GM23338 (cell line): ENCODE measurements at regions not wholly inside any gene's neighbourhood (a gene's known extent, or its start where the extent isn't known, plus 50 kb on each side); places are given as distances from the start of the nearest gene placed in this dataset.

Experiments used
- ATAC-seq: fragments of 200-7000 bp; cut with Tn5 transposase; 3 replicates; pipeline ENCODE4 v1.9.1; 2020
- DNase-seq: peaks from one replicate; pipeline ENCODE4 v3.0.0-alpha.2; 2015; ENCODE audit warnings: low spot score
- H2AFZ ChIP-seq: fragments of 200-600 bp; sonication (generic); 2 replicates; pipeline ENCODE4 v1.8.0; 2016; ENCODE audit warnings: antibody characterized with exemption, mild to moderate bottlenecking, moderate library complexity
- H3F3A ChIP-seq: fragments of 200-600 bp; sonication (generic); replicated peaks from 2 replicates; pipeline ENCODE4 v1.8.0; 2017; ENCODE audit warnings: antibody characterized with exemption, mixed run types, low read depth
- H3K27ac ChIP-seq: fragments of 200-600 bp; sonication (generic); 2 replicates; pipeline ENCODE4 v1.6.1; 2016; ENCODE audit warnings: low read depth
- H3K27me3 ChIP-seq: fragments of 200-600 bp; sonication (generic); 2 replicates; pipeline ENCODE4 v1.8.0; 2016; ENCODE audit warnings: mild to moderate bottlenecking, mixed run types, moderate library complexity; ENCODE audit not compliant: insufficient read depth
- H3K36me3 ChIP-seq: fragments of 200-600 bp; sonication (generic); 2 replicates; pipeline ENCODE4 v1.8.0; 2016; ENCODE audit warnings: mild to moderate bottlenecking; ENCODE audit not compliant: insufficient read depth
- H3K4me1 ChIP-seq: fragments of 200-600 bp; sonication (generic); 2 replicates; pipeline ENCODE4 v1.8.0; 2016; ENCODE audit warnings: mild to moderate bottlenecking, moderate library complexity; ENCODE audit not compliant: insufficient read depth
- H3K4me2 ChIP-seq: fragments of 200-600 bp; sonication (generic); 2 replicates; pipeline ENCODE4 v1.7.1; 2017; ENCODE audit warnings: mixed run types
- H3K4me3 ChIP-seq: fragments of 200-600 bp; sonication (generic); 2 replicates; pipeline ENCODE4 v1.6.1; 2016; ENCODE audit warnings: mixed run types
- H3K79me2 ChIP-seq: fragments of 200-600 bp; sonication (generic); replicated peaks from 2 replicates; pipeline ENCODE4 v1.8.0; 2017; ENCODE audit warnings: mild to moderate bottlenecking; ENCODE audit not compliant: insufficient read depth
- H3K9me2 ChIP-seq: fragments of 200-600 bp; sonication (generic); 2 replicates; pipeline ENCODE4 v1.8.0; 2017; ENCODE audit not compliant: insufficient read depth
- H4K20me1 ChIP-seq: fragments of 200-600 bp; sonication (generic); replicated peaks from 2 replicates; pipeline ENCODE4 v1.8.0; 2017; ENCODE audit warnings: mild to moderate bottlenecking; ENCODE audit not compliant: insufficient read depth
- H3K27ac Mint-ChIP-seq: 2 replicates; pipeline ENCODE4 v1.8.0; 2020; ENCODE audit warnings: inconsistent platforms, mild to moderate bottlenecking, moderate library complexity, mixed read lengths
- H3K27me3 Mint-ChIP-seq: 3 replicates; pipeline ENCODE4 v1.8.0; 2022; ENCODE audit warnings: low read depth, mild to moderate bottlenecking, moderate library complexity, mixed read lengths, inconsistent platforms; ENCODE audit not compliant: insufficient read depth, poor library complexity
- H3K36me3 Mint-ChIP-seq: 3 replicates; pipeline ENCODE4 v1.8.0; 2021; ENCODE audit warnings: low read depth, mild to moderate bottlenecking, inconsistent platforms, moderate library complexity, mixed read lengths
- H3K4me1 Mint-ChIP-seq: 3 replicates; pipeline ENCODE4 v1.8.0; 2020; ENCODE audit warnings: mild to moderate bottlenecking, inconsistent platforms, mixed read lengths
- H3K4me3 Mint-ChIP-seq: 3 replicates; pipeline ENCODE4 v1.8.0; 2021; ENCODE audit warnings: moderate library complexity, mild to moderate bottlenecking, inconsistent platforms, mixed read lengths
- H3K9me3 Mint-ChIP-seq: 3 replicates; pipeline ENCODE4 v1.8.0; 2020; ENCODE audit warnings: moderate library complexity, mild to moderate bottlenecking, inconsistent platforms, mixed read lengths
- CREB1 ChIP-seq: fragments of 250-450 bp; sonication (Bioruptor Pico); IDR thresholded peaks from 2 replicates; pipeline ENCODE4 v1.5.0; 2020; ENCODE audit warnings: low read depth, mild to moderate bottlenecking, moderate library complexity
- EZH2 ChIP-seq: fragments of 200-600 bp; sonication (generic); IDR thresholded peaks from one replicate; pipeline ENCODE4 v1.8.0; 2017; ENCODE audit warnings: antibody characterized with exemption, mild to moderate bottlenecking, low read depth; ENCODE audit not compliant: unreplicated experiment
- EZH2phosphoT487 ChIP-seq: fragments of 200-600 bp; sonication (generic); IDR thresholded peaks from one replicate; pipeline ENCODE4 v1.8.1; 2018; ENCODE audit warnings: antibody characterized with exemption; ENCODE audit not compliant: unreplicated experiment
- JUNB ChIP-seq: IDR thresholded peaks from one replicate; pipeline ENCODE4 v1.6.1; 2016; ENCODE audit warnings: antibody characterized with exemption; ENCODE audit not compliant: unreplicated experiment
- NANOG ChIP-seq: IDR thresholded peaks from 2 replicates; pipeline ENCODE4 v1.6.1; 2016; ENCODE audit warnings: antibody characterized with exemption, borderline replicate concordance
- POLR2AphosphoS5 ChIP-seq: IDR thresholded peaks from 2 replicates; pipeline ENCODE4 v1.6.1; 2016; ENCODE audit warnings: antibody characterized with exemption, low read depth
- REST ChIP-seq: IDR thresholded peaks from one replicate; pipeline ENCODE4 v1.6.1; 2018; ENCODE audit warnings: antibody characterized with exemption; ENCODE audit not compliant: unreplicated experiment
- STAT1 ChIP-seq: IDR thresholded peaks from one replicate; pipeline ENCODE4 v1.6.1; 2016; ENCODE audit warnings: antibody characterized with exemption; ENCODE audit not compliant: unreplicated experiment
- ZNF114 ChIP-seq: fragments of 250-450 bp; sonication (Bioruptor Pico); IDR thresholded peaks from 2 replicates; pipeline ENCODE4 v1.5.0; 2020; ENCODE audit warnings: mild to moderate bottlenecking, moderate library complexity
- ZNF331 ChIP-seq: fragments of 250-450 bp; sonication (Bioruptor Pico); IDR thresholded peaks from 2 replicates; pipeline ENCODE4 v1.5.0; 2020; ENCODE audit warnings: low read depth, mild to moderate bottlenecking, moderate library complexity
- ZNF462 ChIP-seq: fragments of 250-450 bp; sonication (Bioruptor Pico); IDR thresholded peaks from 2 replicates; pipeline ENCODE4 v1.5.0; 2020; ENCODE audit warnings: mild to moderate bottlenecking, moderate library complexity
- TF ChIP-seq, protein P1 (sequence below), 2 experiments: fragments of 200-600 bp in 1 of 2; sonication (generic) in 1 of 2; conservative IDR thresholded peaks; 2 replicates each; pipeline versions ENCODE4 v1.5.1 to v1.6.1; 2016 to 2017; ENCODE audit warnings: antibody characterized with exemption in 2 of 2, low read depth in 2 of 2, mild to moderate bottlenecking in 2 of 2, moderate library complexity in 1 of 2
- TF ChIP-seq, protein P2 (sequence below): IDR thresholded peaks from 2 replicates; pipeline ENCODE4 v1.6.1; 2016; ENCODE audit warnings: antibody characterized with exemption

- no peak for DNase-seq
- Histone ChIP-seq H3K27me3 (no peaks in the 10 kb centered on the region), H3F3A (no peaks in the 10 kb centered on the region), H4K20me1 (no peaks in the 10 kb centered on the region), H2AFZ (no peak overlapping the region), H3K4me2 (no peak overlapping the region), H3K9me2 (peaks cover 17% of the 10 kb centered on the region), H3K4me1 (no peaks in the 10 kb centered on the region), H3K79me2 (no peaks in the 10 kb centered on the region), H3K4me3 (no peak overlapping the region), H3K27ac (no peak overlapping the region), H3K36me3 (no peaks in the 10 kb centered on the region)
- TF ChIP-seq EZH2, result no peak
- TF ChIP-seq ZNF331, result no peak
- TF ChIP-seq, protein P1, sequence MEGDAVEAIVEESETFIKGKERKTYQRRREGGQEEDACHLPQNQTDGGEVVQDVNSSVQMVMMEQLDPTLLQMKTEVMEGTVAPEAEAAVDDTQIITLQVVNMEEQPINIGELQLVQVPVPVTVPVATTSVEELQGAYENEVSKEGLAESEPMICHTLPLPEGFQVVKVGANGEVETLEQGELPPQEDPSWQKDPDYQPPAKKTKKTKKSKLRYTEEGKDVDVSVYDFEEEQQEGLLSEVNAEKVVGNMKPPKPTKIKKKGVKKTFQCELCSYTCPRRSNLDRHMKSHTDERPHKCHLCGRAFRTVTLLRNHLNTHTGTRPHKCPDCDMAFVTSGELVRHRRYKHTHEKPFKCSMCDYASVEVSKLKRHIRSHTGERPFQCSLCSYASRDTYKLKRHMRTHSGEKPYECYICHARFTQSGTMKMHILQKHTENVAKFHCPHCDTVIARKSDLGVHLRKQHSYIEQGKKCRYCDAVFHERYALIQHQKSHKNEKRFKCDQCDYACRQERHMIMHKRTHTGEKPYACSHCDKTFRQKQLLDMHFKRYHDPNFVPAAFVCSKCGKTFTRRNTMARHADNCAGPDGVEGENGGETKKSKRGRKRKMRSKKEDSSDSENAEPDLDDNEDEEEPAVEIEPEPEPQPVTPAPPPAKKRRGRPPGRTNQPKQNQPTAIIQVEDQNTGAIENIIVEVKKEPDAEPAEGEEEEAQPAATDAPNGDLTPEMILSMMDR (conservative IDR thresholded peaks at IDR 0.05; ENCODE audit: low read depth in 2 of 2), result no peak
- TF ChIP-seq, protein P2, sequence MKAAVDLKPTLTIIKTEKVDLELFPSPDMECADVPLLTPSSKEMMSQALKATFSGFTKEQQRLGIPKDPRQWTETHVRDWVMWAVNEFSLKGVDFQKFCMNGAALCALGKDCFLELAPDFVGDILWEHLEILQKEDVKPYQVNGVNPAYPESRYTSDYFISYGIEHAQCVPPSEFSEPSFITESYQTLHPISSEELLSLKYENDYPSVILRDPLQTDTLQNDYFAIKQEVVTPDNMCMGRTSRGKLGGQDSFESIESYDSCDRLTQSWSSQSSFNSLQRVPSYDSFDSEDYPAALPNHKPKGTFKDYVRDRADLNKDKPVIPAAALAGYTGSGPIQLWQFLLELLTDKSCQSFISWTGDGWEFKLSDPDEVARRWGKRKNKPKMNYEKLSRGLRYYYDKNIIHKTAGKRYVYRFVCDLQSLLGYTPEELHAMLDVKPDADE, result no peak
- TF ChIP-seq REST, result no peak
- TF ChIP-seq POLR2AphosphoS5, result no peak
- no peak for TF ChIP-seq JUNB
- no peak for TF ChIP-seq STAT1
- TF ChIP-seq ZNF462 (CRISPR knock-in tag), result no peak
- TF ChIP-seq NANOG, result no peak
- no peak for TF ChIP-seq EZH2phosphoT487
- no peak for TF ChIP-seq ZNF114 (CRISPR knock-in tag)
- no peak for TF ChIP-seq CREB1 (CRISPR knock-in tag)
- Mint-ChIP-seq H3K9me3 (no peaks in the 10 kb centered on the region), H3K36me3 (no peaks in the 10 kb centered on the region), H3K27ac (no peak overlapping the region), H3K4me3 (no peak overlapping the region), H3K4me1 (peaks cover 5% of the 10 kb centered on the region), H3K27me3 (no peaks in the 10 kb centered on the region)
- ATAC-seq, result no peak
Observed at GRCh38 chr3:187957582-187957981, 196.4 kb upstream of the LPP start.
